ENCODE measurements at regions not wholly inside any gene's neighbourhood (a gene's known extent, or its start where the extent isn't known, plus 50 kb on each side); places are given as distances from the start of the nearest gene placed in this dataset.

DNA sequence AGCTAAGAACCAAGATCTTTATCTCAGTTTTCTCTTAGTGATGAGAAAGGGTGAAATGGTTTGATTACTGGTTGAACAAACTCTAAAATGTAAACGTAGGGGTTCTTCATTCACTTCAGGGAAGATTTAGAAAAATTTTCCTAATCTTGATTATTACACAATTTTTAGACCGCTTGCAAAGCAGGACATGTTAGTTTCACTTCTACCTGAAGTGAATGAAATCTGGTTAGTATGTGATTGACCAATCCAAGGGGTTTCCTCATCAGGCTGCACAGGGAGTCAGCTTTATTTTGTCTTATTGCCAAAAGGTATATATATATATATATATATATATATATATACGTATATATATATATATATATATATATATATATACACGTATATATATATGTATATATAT is 740.4 kb downstream of the TUSC7 start:
- TF ChIP-seq POLR2A (IDR thresholded peaks at IDR 0.05; ENCODE audit: low read length) (no peak), GATA1 (IDR thresholded peaks at IDR 0.05; ENCODE audit: low read depth, low read length) (no peak)
